ENCODE measurements at regions not wholly inside any gene's neighbourhood (a gene's known extent, or its start where the extent isn't known, plus 50 kb on each side); places are given as distances from the start of the nearest gene placed in this dataset.

DNA sequence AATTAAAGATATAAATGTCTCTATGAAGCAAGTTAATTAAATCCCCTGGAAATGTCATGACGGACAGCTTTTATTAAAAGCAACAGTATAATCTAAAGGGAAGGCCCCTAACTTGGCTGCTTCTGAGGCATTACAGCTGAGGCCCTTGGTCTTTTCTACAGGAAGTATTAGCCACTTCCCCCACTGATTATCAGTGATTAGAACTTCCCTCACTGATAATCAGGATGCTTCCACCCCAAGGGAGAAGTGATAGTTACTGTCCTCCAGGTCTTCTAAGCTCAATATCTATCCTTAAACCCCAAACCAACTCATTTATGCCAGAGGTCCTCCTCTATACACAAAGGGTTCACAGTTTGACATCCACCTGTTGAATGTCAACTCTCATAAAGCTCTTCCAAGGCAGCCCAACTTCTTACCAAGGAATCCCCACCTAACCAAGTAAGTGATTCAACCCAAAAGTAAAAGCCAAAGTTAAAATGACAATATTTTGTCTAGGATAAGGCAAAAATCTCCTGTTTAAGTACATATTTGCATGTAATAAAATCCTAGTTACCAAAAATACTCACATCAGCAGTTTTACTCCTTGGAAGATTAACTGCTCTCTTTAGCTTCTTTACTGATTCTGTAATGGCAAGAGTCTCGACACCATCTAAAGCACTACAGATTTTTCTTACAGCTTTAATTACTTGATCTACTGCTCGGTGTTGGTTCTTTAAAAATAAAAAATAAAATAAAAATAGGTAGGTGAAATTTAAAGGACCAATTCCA lies 58.6 kb upstream of the RPS13 start:
- TF ChIP-seq, protein P1, sequence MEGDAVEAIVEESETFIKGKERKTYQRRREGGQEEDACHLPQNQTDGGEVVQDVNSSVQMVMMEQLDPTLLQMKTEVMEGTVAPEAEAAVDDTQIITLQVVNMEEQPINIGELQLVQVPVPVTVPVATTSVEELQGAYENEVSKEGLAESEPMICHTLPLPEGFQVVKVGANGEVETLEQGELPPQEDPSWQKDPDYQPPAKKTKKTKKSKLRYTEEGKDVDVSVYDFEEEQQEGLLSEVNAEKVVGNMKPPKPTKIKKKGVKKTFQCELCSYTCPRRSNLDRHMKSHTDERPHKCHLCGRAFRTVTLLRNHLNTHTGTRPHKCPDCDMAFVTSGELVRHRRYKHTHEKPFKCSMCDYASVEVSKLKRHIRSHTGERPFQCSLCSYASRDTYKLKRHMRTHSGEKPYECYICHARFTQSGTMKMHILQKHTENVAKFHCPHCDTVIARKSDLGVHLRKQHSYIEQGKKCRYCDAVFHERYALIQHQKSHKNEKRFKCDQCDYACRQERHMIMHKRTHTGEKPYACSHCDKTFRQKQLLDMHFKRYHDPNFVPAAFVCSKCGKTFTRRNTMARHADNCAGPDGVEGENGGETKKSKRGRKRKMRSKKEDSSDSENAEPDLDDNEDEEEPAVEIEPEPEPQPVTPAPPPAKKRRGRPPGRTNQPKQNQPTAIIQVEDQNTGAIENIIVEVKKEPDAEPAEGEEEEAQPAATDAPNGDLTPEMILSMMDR (IDR thresholded peaks at IDR 0.05; ENCODE audit: unreplicated experiment), result no peak
- no peaks in the 10 kb centered on the region for H3K9me3 Mint-ChIP-seq
- H3K27ac Mint-ChIP-seq, result no peak overlapping the region
- DNase-seq (ENCODE audit: low spot score in 2 of 2, unreplicated experiment in 2 of 2), result no peak
- no peaks in the 10 kb centered on the region for H3K27me3 Mint-ChIP-seq (ENCODE audit: low read depth)
- H3K4me3 Mint-ChIP-seq, result no peak overlapping the region
- H3K4me1 Mint-ChIP-seq, result no peaks in the 10 kb centered on the region
- peaks cover 31% of the 10 kb centered on the region for H3K36me3 Mint-ChIP-seq

DNA sequence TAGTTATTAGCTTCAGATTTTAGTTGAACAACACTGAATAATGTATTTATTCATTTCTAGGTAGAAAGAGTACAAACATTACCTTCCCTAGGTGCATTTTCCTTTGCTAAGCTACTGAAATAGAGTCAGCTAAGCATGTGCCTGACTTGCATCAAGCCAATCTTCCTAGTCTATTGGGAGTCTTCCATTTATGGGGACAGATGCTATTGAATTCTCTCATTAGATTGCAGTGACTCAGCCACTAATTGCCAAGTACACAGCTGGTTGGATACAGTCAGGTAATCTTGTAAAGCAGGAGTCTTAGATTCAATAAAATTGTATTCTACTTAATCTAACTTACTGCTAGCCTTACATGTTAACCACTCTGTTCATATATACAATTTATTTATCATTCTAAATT lies 55.2 kb upstream of the RPS13 start:
- TF ChIP-seq, protein P1 (IDR thresholded peaks at IDR 0.05; ENCODE audit: unreplicated experiment), result no peak
- Mint-ChIP-seq H3K36me3 (peaks cover 31% of the 10 kb centered on the region), H3K4me1 (no peaks in the 10 kb centered on the region), H3K27me3 (ENCODE audit: low read depth) (no peaks in the 10 kb centered on the region), H3K4me3 (no peak overlapping the region), H3K9me3 (no peaks in the 10 kb centered on the region), H3K27ac (no peak overlapping the region)
- no peak for DNase-seq (ENCODE audit: low spot score in 2 of 2, unreplicated experiment in 2 of 2)

DNA sequence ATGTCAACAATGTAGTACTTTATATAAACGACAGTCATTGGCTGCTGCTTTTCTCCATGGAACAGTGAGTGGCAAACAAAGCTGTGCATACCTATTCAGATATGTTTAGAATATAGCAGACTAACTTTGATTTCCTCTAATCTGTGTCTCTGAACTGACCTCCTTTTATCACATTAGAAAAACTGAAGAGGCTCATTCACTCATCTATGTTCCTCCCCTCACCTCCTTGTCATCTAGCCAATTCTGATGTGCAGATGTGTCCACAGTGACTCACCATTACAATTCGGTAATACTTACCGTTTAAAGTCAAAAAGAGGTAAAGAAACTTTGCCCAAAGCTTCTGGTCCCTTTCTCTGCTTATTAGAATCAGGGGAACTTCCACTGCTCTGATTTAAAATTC lies 51.5 kb upstream of the RPS13 start:
- Mint-ChIP-seq H3K9me3 (no peaks in the 10 kb centered on the region), H3K4me1 (no peaks in the 10 kb centered on the region), H3K36me3 (peaks cover 31% of the 10 kb centered on the region), H3K27me3 (ENCODE audit: low read depth) (no peaks in the 10 kb centered on the region), H3K27ac (no peak overlapping the region), H3K4me3 (no peak overlapping the region)
- TF ChIP-seq, protein P1 (IDR thresholded peaks at IDR 0.05; ENCODE audit: unreplicated experiment), result no peak
- DNase-seq (ENCODE audit: low spot score in 2 of 2, unreplicated experiment in 2 of 2), result no peak

All from mesothelial cell of epicardium (in vitro differentiated cells).